ENCODE measurements at regions not wholly inside any gene's neighbourhood (a gene's known extent, or its start where the extent isn't known, plus 50 kb on each side); places are given as distances from the start of the nearest gene placed in this dataset.

GRCh38 chr21:40952551-40953323 lies 105.8 kb upstream of the DSCAM start:
- TF ChIP-seq CTCF (IDR thresholded peaks at IDR 0.05; ENCODE audit: unreplicated experiment): no peak
- H3K27me3 Mint-ChIP-seq (ENCODE audit: low read depth): no peaks in the 10 kb centered on the region
- H3K36me3 Mint-ChIP-seq: no peaks in the 10 kb centered on the region
- no peak overlapping the region for H3K27ac Mint-ChIP-seq
- DNase-seq (ENCODE audit: low spot score in 2 of 2, unreplicated experiment in 2 of 2): no peak
- no peaks in the 10 kb centered on the region for H3K9me3 Mint-ChIP-seq
- H3K4me3 Mint-ChIP-seq: no peak overlapping the region
- H3K4me1 Mint-ChIP-seq: no peaks in the 10 kb centered on the region

- H3K4me3 Mint-ChIP-seq: no peak overlapping the region
- peaks cover 11% of the 10 kb centered on the region for H3K27me3 Mint-ChIP-seq (ENCODE audit: low read depth)
- peaks cover 4% of the 10 kb centered on the region for H3K9me3 Mint-ChIP-seq
- no peak overlapping the region for H3K27ac Mint-ChIP-seq
- H3K4me1 Mint-ChIP-seq: no peaks in the 10 kb centered on the region
- no peak for TF ChIP-seq CTCF (IDR thresholded peaks at IDR 0.05; ENCODE audit: unreplicated experiment)
- DNase-seq (ENCODE audit: low spot score in 2 of 2, unreplicated experiment in 2 of 2): no peak
- no peaks in the 10 kb centered on the region for H3K36me3 Mint-ChIP-seq
Observed at GRCh38 chr21:40964691-40965090, 117.7 kb upstream of the DSCAM start.

DNA sequence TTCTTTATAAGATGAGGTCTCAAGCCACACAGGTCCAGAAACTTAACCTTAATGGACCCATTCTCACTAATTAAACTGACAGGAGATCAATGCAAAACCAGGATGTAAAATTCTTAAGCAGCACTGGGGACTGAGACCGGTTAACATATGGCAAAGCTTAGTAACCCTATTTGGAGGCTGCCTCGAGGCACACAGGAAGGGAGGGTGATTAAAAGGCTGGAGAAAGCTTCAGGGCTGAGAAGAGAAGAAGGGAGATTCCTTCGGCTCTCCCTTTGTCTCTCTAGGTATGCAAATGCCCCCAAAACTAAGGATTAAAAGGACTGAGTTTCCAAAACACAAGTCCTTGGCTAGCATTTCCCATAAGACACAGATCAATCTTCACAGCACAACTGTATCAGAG lies 120.8 kb upstream of the DSCAM start:
- Mint-ChIP-seq H3K36me3 (no peaks in the 10 kb centered on the region), H3K27ac (no peak overlapping the region), H3K27me3 (ENCODE audit: low read depth) (peaks cover 14% of the 10 kb centered on the region), H3K4me1 (no peaks in the 10 kb centered on the region), H3K9me3 (no peaks in the 10 kb centered on the region), H3K4me3 (no peak overlapping the region)
- TF ChIP-seq CTCF (IDR thresholded peaks at IDR 0.05; ENCODE audit: unreplicated experiment): no peak
- DNase-seq (ENCODE audit: low spot score in 2 of 2, unreplicated experiment in 2 of 2): no peak

DNA sequence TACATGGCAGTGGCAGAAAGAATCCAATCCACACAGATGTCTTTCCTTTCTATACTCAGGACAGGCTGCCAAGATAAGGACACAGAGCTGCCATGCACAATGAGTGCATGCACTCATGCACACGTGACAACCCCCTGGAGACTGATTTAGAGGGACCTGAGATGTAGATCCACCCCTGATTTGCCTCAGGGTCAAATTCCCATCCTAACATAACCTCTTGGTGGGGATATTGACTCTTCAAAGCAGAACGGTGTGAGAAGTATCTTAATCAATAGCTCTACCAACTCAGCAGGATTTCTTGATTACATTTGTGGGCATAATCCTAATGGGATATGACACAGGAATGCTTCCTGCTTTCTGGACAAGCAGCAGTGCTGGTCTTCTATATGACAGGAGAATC lies 125.2 kb upstream of the DSCAM start:
- Mint-ChIP-seq H3K27ac (no peak overlapping the region), H3K4me1 (no peaks in the 10 kb centered on the region), H3K9me3 (peaks cover 9% of the 10 kb centered on the region), H3K4me3 (no peak overlapping the region), H3K36me3 (no peaks in the 10 kb centered on the region), H3K27me3 (ENCODE audit: low read depth) (peaks cover 14% of the 10 kb centered on the region)
- no peak for TF ChIP-seq CTCF (IDR thresholded peaks at IDR 0.05; ENCODE audit: unreplicated experiment)
- no peak for DNase-seq (ENCODE audit: low spot score in 2 of 2, unreplicated experiment in 2 of 2)

DNA sequence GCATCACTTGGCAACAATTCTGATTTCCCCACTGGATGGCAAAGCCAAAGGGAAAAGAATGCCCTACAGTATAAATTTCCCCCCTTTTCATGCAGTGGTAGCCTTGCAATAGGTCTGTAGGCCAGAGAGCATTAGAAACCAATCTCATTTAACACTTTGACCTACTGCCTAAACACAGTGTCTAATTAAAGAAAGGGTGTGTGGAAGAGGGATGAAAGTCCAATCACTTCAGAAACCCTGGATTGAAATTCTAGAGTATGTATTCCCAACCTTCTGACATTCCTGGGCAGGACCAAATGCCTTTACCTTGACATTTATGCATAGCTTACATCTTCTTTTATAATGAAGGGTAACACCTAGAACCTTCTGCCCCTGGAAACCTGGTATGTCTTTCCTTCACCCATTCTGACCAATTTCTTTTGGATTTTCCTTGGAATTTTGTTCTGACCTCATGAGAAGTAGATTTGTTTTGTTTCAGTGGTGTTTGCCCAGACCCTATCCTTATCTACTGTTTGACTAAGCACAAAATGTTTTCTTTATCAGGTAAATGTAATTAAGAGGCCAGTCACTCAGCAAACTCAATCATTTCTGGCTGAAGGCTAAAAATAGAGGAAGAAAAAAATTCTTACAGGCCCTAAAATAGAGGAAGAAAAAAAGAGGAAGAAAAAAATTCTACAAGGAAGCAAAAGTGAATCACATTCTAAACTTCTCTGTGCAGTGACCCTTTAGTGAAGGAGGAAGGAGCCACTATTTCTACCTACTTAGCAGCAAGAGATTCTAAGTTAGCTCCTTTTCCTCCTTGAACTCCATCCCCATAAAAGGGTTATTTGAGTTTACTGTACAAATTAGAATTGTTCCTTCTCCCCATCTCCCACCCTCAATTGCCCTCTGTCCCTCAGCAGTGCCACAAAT lies 129.5 kb upstream of the DSCAM start:
- Mint-ChIP-seq H3K27ac (no peak overlapping the region), H3K4me1 (no peaks in the 10 kb centered on the region), H3K4me3 (no peak overlapping the region), H3K27me3 (ENCODE audit: low read depth) (no peaks in the 10 kb centered on the region), H3K36me3 (no peaks in the 10 kb centered on the region), H3K9me3 (peaks cover 28% of the 10 kb centered on the region)
- TF ChIP-seq CTCF (IDR thresholded peaks at IDR 0.05; ENCODE audit: unreplicated experiment): no peak
- no peak for DNase-seq (ENCODE audit: low spot score in 2 of 2, unreplicated experiment in 2 of 2)
